Activated gamma-delta T cell treated with Interleukin-2 at 50 U/mL for 16 hours (primary cell): ENCODE measurements at regions not wholly inside any gene's neighbourhood (a gene's known extent, or its start where the extent isn't known, plus 50 kb on each side); places are given as distances from the start of the nearest gene placed in this dataset.

ENCODE experiments used
- DNase-seq: peaks from one replicate; pipeline ENCODE4 v3.0.0-alpha.2; 2020

DNA sequence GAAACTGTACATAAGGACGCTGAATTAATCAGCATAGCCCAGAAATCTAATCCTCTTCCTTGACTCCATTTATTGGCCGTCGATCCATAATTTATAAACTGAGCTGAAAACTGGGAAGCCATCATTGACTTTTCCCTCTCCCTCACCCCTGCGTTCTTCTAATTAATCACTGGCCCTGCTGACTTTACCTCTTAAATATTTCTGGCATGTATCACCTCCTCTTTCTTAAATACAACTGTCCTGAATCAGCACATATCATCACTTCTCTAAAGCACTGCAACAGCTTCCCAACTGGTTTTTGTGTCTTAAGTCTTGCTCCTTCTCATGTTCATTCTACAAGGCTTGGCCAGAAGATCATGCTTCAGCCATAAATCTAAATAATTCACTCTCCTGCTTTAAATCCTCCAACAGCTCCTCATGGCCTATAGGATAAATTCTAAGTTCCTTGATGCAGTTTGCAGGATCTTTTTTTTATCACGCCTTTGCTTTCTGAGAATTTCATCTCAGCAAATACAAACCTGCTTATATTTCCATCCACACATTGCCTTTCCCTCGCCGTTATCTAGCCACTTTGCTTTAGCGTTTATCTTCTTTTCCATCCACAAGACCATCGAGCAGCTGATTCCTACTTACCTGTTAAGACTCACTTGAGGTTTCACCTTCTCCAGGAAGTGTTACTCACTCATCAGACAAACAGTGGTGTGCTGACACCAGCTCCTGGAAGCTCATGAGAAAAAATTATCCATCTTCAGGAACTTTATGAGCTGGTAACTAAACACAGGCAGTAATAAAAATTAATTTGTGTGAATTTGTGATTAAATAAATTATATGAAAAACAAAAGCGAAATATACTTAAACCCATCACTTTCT is 295.6 kb upstream of the FLRT2 start:
- DNase-seq: no peak

DNA sequence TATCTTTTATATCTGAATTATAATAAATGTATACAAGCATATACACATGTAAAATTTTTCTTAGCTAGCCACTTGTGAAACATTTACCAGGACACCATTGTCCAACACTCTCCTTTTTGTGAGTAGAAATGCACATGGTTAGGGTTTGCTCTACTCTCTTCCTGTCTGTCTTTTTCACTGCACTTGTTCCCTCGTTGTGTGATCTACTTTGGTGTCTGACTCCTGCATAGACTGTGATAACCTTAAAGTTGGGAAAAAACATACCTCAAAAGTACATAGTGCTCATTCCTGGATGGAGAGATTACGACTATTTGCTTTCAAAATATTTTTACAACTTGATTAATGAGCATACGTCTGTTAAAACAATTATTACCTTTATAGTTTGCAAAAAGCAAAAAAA is 294.1 kb upstream of the FLRT2 start:
- no peak for DNase-seq

DNA sequence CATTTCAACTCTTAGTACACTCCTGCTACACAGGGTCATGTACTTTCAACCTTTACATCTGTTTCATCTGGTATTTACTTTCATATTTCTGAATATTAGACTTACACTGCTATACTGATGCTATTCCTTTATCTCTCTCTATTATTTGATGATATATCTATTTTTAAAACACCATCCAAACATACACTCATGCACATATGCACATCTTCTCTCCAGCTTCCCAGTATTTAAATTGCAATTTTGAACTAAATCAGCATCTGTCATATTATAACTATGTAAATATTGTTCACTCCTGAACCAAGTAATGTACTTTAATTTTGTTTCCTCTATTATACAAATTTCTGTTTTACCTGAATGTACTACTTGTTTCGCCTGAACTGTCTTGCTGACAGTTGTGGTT is 293.6 kb upstream of the FLRT2 start:
- DNase-seq: no peak

DNA sequence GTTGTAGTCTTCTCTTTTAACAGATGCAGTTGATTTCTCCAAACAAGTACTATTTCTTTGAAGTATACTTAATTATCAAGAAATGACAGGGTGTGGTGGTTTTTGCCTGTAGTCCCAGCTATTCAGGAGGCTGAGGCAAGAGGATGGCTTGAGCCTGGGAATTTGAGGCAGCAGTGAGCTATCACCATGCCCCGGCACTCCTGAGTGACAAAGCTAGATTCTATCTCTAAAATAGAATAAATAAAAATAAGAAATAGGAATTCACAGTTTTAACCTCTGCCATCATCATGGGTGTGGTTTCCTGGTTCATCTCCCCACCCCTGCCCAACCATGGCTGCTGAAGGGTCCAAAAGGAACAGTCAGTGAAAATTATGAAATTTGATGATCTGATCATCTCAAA is 290.2 kb upstream of the FLRT2 start:
- no peak for DNase-seq

DNA sequence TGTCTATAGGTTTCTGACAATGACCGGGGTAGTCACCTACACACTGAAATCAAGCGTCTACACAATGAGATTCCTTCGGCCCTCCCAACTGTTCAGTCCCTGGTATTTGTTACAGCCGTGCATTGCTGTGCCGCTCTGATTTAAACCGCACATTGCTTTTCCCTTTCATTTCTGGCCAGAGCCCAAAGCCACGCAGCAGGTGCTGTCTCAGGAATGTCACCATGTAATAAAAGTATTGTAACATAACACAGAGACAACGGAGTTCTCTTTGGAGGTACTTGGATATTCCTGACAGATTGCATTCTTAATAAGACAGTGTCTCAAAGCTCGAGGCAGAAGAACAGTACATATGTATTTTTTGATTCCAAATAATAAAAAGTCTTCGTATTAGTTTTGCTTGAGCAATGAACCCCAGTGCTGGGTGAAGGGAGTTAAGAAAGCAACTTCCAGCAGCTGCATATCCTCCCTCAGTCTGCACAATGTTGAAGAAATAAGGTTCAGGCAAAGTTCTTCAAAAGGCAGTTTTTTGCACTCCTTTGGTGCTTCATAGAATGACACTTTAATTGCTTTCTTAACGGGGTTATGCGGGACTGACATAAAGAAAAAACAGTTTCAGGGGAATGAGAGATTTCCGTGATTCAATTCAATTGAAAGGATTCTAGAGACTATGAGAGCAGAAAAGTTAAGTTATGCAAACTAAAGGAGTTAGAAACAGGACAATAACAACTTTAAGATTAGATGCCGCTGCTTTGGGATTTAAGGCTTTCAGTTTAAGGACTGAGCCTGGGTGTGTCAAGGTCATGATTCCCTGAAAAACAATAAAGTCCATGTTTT is 288.7 kb upstream of the FLRT2 start:
- no peak for DNase-seq

DNA sequence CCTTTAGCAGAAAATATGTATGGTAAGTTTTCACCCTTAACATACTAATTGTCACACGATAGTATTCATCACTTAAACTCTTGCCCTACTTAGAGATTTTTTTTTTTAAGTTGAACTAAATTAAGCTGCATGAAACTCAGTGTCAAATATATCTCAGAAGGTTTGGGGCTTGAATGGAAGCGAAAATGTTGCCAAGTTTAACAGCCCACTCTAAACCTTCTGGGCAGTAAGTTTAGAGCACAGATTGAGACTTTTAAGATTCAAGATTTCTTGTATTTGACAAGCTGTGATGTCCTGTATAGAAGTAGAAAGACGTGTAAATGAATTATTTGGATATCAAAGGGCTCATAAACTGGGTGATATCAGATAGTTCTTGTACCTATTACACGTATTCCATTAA is 287.3 kb upstream of the FLRT2 start:
- no peak for DNase-seq

DNA sequence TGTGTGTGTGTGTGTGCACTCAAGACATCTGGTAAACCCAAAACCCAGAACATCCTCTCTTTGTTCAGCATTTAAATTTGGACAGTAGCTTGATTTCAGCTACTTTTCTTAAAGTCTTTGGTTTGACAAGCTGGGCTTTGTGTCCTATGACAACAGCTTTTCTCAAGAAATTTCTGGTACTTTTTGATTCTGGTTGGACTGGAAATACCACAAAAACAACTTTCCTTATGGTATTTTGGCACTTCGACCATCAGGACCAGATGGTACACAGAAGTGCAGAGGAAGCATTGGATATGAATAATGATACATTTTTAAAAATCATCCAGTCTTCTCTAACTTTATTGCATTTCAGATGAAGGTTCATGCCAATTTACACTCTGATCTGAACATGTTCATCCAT is 286.6 kb upstream of the FLRT2 start:
- DNase-seq: no peak

DNA sequence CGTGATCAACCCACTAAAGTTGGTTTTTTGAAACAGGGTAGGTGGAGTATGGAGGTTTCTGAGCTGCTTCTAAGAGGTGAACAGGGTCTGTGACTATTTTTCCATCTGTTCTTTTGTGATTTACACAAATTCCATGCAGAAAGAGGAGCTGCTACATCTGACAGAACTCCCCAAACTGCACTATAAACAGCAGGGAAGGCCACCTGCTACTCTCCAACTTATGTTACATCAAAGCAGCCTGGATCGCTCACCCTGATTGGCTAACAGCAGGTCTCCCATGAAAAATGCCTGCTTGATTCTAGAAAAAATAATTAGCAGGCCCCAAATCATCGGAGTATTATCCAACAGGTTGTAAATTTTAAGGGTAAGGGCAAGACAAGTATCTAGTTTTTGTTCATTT is 282.9 kb upstream of the FLRT2 start:
- no peak for DNase-seq

DNA sequence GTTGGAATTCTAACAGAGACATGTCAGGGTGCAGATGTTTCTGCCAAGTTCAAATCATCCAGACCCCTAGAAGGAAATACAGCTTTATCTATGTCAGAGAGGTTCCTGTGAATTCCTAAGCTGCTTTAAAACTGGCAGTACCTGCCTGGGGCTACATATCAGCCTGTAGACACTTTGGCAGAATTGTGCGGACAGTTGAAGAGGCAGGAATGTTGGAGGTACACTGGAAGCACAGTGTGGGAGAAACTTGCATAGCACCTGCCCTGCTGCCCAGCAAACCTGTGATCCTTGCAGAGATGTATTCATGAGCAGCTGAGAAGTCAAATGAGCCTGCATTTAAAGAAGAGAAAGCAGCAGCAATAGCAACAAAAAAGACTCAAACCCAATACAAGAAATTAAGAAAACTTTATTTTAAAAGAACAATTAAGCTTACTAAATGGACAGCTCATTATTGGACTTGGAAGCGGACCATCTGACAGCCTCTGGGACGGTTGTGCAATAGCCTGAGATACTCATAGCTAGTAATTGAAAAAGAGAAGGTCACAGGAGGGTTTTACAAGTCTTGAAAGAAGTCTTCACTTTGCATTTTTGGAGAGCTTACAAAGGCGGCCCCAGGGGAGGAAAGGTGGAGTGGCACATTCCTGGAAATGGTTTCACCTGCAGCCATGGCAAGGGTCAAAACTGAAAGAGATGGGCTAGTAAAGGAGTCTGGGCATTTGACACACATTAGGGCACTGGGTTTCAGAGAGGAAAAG is 280.9 kb upstream of the FLRT2 start:
- no peak for DNase-seq

DNA sequence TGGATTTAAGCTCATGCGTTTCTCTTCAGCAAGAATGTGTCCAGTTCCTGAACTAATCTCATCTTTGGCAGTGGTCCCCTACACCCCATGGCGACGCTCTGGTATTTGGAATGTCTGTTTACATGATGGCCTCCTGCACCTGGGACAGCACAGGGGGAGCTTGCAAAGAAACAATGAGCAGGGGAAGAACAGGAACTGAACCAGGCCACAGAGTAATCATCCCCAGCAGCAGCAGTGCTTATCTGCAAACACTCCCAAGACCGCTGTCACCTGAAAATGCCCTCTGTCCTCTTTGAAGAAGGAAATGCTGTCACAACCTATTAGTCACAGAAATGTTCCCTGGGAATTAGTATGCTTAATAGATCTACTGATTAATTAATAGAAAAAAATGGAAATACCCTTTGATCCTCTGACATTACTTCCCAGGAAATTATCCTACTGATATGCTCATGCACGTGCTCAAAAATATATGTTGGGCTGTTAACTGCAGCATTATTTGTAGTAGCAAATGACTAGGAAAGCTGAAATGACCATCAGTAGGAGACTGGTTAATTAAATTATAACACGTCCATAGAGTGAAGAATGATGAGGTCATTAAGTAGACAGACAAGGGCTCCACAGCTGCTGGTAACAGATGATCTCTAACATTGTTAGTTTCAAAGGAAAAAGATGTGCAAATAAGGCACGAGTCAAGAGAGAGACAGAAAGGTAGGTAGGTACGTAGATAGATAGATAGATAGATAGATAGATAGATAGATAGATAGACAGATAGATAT is 279.3 kb upstream of the FLRT2 start:
- DNase-seq: no peak

DNA sequence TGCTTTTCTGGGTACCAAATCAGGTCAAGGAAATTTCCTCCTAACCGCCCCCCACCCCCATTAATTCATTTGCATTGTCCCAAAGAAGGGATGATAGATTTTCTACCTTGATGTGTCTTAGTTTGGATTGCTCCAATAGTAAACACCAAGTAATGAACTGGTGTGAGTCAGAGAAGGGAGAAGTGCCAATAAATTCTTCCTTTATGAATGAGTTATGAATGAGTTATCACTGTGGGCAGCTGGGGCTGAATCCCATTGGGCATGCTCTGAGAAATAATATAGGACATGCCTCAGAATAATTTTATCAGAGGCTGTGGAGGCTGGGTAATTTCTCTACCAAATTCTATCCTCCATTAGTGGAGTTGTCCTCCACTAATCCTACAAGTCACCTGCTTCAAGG is 277.9 kb upstream of the FLRT2 start:
- DNase-seq: no peak

DNA sequence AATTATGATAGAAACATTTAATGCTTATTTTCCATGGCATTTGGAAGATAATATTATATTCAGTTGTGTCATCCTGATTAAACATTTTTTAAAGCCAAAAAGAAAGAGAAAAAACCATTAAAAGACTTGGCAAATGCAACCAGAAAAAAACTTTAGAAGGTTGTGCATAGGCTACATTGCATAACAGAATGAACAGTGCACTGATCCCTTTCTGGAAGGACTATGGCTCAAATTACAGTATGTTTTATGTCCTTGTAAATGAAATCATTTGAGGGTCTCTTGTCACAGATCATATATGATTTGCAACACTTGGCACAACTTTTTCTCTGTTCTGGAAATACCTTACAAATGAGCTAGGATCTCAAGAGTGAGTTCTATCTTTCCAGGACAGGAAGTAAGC is 275.2 kb upstream of the FLRT2 start:
- no peak for DNase-seq

DNA sequence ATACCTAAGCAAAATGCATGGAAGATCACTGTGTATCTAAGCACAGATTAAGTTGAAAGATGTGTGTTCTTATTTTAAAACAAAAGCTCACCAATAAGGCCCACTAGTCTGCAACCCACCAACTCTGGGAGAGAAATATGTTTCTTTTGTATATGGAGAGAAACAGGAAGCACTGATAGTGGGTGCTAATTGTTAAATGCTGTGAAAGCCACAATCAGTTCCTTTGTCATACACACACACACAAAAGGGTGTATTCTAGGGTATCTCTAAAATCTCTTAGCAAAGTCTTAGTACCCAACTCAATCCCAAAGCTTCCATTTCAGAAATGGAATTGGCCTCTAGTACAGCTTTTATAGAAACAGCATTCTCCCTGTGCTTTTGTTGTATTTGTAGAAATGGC is 272.7 kb upstream of the FLRT2 start:
- no peak for DNase-seq

DNA sequence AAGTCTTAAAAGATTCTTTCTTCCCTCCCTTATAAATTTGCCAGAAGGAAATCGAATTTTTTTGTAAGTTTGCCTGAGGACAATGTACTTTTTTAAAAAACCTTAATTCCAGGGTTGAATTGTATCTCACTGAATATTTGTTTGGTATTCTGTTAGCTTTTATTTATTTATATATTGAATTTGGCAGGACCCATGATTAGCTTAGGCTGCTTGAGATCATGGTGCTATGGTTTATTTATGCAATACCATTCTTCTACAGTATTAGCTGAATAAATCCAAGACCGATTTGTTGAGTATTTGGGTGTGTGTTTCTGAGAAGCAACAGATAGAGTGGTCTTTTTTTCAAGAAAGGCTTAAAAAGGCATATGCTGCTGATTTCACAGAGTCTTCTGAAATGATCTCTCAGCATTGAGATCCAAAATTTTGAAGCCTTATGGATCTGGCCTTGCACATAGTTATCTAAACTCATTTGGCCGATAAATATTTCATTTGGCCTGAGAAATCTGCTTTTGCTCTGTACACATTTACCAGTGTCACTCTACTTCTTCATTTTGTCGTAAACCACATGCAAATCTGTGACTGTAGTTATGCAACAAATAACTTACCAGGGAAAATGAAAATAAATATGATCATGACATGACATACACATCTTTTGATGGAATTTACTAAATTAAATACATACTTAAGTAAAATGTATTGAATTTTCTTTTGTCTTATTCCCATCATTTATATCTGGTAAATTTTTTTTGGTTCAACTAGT is 265.8 kb upstream of the FLRT2 start:
- no peak for DNase-seq

DNA sequence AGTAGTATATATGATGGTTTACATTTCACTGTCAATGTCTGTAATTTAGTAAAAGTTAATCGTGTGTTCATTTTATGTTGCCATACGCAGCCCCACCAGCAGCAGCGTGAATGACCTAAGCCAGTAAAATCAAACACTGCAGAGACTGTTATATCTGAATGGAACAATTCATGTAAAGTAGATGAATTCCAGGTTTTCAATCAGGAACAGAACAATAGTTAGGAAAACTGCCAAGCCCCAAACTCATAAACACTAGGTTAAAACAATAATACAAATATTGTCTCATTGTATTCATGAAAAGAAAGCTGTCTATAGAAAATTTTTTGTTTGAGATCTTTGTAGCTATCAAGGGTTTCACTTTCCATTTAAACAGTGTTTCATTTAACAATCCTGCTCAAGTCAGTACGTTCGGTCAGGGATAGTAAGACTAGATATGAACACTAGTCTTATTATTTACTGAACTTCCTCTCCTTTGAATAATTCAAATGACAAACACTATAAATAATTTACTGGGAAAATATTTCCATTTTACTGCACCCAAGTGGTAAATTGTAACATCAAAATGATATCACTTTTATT is 256.8 kb upstream of the FLRT2 start:
- no peak for DNase-seq

DNA sequence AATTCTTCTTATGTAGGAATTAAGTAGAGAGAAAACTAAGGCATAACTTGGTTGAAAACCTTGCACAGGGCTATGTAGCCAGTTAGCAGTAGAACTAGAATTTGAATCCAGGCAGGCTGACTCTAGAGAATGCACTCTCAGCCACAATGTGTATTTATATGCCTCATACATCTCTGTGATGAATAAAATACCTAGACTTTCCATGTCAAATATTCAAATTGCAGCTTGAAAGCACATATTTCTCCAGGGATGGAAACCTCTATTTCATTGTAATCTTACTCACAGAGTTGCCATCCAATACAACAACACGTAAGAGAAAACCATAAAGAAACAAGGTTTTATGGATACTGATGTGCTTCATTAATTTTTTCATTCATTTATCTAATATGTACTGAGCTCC is 256.0 kb upstream of the FLRT2 start:
- no peak for DNase-seq

DNA sequence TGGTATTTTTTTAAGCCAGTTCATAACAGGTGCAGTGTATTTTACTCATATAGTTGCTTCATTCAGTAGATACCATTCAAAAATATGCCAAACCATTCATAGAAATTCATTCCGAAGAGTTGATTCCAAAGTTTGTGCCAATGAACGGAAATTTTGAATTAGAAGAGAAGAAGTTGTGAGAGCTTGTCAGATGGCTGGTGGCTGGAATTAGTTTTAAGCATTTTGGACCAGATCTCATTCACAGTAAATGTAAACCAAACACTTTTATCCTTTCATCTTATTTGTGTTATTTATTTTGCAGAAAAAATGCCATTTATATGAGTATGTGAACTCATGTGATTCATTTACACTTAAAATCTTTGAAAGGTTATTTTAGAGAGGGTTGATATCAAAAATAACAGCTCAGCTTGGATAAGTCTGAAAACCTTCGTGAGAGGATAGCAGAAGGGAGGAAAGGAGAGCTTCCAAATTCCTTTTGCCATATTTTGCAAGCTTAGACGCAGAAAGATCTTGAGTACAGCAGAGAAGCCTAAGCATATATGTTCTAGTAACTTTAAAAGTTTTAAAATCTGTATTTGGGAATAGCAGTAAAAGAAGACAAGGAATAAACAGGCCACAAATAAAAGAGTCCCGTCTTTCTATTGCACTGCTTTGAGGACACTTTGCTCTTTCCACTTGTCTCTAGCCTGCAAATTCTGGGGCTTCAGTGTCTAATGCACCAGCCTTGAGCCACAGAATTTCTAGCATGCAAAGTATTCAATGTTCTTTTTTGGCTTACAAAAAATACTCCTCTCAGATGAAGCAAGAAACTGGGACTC is 253.6 kb upstream of the FLRT2 start:
- DNase-seq: no peak

DNA sequence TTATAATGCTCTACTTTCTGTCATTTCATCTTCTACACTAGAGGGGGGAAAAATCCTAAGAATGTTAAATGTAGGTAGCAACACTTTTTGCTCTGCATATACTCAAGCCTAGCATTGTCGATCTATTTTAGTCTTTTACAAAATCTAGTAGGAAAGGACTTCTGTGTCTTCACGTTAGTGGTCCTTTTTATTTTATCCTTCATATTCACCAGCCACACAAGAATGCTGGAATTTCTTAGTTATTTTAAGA is 253.0 kb upstream of the FLRT2 start:
- no peak for DNase-seq

DNA sequence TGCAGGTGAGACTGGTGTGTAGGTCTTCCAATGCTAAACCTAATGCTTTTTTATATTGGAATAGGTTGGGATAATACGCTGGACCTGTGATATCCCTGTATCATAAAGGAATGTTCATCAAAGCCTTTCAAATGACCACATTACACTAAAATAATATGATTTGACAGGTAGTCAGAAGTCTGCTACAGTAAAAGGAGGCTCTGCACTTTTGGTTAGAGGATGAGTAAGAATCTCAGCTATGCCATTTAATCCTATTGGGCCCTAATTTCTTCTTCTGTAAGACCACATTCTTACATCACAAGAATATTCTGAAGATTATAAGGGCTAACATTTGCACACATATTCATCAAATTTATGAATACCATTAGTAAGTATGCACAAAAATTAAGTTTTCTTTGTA is 250.5 kb upstream of the FLRT2 start:
- no peak for DNase-seq

DNA sequence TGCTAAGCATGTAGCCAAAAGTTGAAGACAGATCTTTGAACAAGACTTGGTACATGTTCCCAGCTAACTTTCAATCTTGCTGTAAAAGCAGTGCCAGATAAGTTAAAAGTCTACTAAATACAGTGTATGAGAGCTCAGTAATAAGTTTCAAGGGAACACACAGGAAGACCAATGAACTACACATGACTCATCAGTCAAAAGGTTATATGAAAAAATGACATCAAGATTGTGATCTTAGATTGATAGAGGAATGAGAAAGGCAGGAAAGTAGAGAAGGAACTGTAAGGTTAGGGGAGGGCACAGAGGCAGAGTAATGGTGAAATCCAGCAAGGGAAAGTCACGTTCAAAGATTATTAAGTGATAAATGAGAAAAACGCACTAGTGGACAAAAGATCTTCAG is 249.9 kb upstream of the FLRT2 start:
- DNase-seq: no peak

DNA sequence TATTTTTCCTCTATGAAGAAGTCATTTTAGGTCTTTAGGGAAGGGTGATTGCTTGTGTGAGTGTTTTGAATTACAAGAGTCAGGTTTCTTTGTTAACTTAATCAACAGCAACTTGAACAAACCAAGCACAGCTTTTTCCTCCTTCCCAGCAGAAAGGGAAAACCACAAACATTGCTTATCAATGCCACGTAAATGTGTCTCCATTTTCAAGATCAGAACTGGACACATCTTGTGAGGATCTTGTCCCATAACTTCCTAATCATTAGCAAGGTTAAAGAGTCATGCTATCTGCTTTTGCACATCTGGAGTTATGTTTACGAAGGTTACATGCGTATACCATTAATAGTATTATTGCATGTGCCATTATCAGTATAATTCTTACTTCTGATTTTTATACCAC is 248.0 kb upstream of the FLRT2 start:
- no peak for DNase-seq
